Smooth muscle cell of the brain vasculature (primary cell): ENCODE measurements at regions not wholly inside any gene's neighbourhood (a gene's known extent, or its start where the extent isn't known, plus 50 kb on each side); places are given as distances from the start of the nearest gene placed in this dataset.
"Not testable (repeated sequence)": the region's sequence is repeated elsewhere in the genome, so short reads cannot be mapped to it uniquely, and the experiment has no call there.

Experiments
- DNase-seq: peaks from one replicate; pipeline ENCODE4 v3.0.0-alpha.2; 2012; ENCODE audit warnings: low read depth, low spot score

DNA sequence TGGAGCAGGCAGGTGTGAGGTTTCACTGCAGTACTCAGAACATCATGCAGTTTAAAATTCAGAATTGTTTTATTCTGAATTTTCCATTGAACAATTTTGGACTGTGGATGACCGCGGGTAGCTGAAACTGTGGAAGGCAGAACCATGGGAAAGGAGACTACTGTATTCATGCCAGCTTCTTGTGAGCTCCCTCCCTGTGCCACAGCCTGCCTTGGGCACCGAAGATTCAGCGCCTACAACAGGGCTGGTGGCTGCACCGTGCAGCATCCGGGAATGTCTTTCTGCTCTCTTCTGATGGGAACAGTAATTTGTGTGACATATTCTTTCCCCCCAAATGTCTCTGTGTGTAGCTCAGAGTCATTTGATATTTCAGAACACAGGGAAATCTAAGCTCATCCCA is 118.5 kb upstream of the NKX1-1 start:
- no peak for DNase-seq

DNA sequence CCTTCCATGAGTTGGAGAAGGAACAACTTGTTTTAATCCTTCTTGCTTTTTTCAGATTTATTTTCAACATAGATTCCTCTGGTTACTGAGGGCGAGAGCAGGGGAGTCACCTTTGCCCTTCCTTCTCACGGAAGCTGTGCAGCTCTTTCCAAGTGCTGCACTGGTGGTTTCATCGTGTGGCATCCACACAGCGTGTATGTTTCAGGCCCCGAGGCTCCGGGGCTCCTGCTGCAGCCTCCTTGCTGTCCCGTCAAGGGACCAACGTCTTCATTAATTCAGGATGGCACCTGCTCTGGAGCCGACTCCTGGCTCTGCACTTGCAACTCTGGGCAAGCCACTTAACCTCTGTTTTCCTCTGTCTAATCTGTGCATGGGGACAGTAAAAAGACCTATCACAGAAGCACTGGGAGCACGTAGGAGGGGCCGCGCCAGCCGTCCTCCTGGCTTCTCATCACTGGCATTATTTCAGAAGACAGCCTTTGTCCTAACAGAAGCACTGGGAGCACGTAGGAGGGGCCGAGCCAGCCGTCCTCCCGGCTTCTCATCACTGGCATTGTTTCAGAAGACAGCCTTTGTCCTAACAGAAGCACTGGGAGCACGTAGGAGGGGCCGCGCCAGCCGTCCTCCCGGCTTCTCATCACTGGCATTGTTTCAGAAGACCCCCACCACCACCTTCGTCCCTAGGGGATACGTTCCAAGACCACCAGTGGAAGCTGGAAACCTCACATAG is 117.8 kb upstream of the NKX1-1 start:
- no peak for DNase-seq

DNA sequence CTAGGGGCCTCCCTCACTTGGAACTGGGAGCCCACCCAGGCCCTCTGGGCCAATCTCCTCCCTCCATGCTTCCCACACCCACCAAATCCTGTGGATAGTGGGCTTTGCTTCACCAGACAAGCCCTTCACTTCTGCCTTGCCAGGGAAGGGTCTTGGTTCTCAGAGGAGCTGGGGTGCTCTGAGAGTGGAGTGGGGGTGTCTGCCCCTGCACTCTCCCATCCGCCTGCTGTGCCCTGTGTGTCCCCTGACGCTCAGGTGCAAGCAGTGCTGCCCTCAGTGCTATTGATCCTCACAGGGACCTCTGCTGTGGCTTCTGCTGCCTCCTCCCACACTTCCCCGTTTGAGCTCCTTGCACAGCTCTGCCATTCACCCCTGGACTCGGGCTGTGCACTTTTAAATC is 117.3 kb upstream of the NKX1-1 start:
- DNase-seq: no peak

DNA sequence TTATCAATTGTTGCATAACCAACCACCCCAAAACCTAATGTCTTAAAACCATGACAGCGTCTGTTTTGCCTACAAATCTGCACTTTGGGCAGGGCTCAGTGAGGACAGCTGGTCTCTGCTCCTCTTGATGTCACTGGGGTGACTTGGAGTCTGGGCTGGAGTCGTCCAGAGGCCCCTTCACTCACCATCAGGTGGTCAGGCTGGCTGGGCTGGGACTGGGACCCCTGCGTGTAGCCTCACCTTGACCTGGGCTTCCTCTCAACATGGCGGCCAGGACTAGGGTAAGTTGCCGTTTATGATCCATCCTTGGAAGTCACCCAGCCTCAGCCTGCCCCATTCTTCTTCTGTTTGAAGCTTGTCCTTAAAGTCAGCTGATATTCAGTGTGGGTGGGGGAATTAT is 116.8 kb upstream of the NKX1-1 start:
- no peak for DNase-seq

DNA sequence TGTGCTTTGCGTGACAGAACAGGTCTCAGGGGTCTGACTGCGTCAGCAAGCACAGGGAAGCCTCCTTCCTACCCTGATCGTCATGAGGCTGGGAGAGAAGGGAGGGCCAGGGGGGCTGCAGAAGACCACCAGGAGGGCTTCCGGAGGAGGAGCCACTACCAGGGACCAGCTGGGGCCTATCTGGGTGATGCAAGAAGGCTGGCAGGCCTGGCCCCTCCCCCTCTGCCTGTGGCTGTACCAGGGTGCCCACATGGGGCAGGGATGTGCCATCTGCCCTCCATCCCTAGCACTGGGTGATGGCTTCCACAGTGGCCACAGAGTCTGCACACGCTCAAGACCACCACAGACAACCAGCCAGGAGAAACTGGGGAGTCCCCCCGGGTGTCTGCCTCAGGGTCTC is 116.4 kb upstream of the NKX1-1 start:
- DNase-seq: no peak

DNA sequence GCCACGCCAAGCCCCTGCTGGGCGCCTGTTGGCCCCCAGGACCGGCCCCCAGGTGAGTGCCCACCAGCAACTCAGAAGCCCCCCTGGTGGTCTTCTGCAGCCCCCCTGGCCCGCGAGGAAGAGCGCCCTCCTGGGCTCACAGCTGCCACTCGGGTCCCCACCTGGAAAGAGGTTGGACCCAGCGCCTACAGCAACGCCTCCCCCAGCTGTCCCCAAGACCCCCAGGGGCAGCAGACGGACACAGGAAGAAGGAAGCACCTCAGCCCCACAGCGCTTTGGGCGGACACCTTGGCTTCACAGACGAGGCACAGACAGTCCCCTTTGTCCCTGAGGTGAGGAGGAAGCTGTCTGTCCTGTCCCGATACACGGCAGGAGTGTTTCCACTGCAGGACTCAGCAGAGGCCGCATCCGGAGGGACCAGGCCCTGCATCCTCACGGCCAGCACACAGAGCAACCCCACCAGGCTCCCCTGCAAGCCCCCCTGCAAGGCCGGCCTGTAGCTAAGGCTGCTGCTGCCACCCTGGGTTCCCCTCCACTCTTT is 115.6 kb upstream of the NKX1-1 start:
- no peak for DNase-seq

DNA sequence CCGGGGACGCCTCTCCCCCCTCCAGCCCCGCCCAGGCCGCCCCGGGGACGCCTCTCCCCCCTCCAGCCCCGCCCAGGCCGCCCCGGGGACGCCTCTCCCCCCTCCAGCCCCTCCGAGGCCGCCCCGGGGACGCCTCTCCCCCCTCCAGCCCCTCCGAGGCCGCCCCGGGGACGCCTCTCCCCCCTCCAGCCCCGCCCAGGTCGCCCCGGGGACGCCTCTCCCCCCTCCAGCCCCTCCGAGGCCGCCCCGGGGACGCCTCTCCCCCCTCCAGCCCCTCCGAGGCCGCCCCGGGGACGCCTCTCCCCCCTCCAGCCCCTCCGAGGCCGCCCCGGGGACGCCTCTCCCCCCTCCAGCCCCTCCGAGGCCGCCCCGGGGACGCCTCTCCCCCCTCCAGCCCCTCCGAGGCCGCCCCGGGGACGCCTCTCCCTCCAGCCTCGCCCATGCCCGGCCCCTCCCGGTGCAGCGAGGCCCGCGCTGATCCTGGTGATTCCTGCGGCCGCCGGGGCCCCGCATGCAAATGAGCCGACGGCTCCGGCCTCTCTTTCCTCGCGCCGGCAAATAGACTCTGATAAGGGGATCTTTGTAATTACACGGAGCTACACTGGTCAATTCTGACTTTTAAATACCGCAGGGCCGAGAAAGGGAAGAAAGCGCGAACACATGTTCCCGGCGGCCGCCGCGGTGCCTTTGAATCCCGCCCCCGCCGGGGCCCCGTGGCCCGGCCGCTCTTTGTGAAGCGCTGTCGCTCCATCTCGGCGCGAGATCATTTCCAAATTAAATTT is 114.7 kb upstream of the NKX1-1 start:
- DNase-seq: not testable (repeated sequence)

GRCh38 chr4:1519787-1520661 is 113.8 kb upstream of the NKX1-1 start:
- DNase-seq: no peak

- no peak for DNase-seq
These were observed 112.9 kb upstream of the NKX1-1 start for GRCh38 chr4:1518997-1519700.

- DNase-seq: no peak
These were observed 111.6 kb upstream of the NKX1-1 start for GRCh38 chr4:1517592-1518411.

DNA sequence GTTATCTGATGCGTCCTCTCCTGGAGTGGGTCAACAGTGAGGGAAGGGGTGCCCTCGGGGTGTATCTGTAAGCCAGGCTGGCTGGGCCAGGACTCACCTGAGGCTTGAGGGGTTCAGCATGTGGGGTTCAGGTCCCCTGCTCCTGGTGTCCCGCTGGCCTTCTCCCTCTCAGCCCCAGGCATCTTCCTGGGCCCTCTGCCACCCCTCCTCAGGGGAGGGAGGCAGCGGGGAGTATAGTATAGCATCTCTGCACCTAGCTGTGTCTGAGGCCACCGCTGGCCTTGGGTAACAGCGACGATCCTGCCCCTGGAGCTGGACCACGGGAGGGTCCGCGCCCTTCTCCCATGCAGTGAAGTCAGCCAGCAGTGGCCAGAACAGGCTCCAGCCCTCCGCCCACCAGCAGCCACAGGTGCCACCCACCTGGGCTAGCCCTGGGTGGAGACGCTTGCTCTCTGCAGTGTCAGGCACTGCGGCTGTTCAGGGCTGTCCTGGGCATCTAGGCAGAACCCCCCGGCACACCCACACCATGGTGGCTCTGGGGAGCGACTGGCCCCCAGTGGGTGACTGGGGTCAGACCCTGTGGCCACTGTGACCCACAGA is 110.7 kb upstream of the NKX1-1 start:
- no peak for DNase-seq

DNA sequence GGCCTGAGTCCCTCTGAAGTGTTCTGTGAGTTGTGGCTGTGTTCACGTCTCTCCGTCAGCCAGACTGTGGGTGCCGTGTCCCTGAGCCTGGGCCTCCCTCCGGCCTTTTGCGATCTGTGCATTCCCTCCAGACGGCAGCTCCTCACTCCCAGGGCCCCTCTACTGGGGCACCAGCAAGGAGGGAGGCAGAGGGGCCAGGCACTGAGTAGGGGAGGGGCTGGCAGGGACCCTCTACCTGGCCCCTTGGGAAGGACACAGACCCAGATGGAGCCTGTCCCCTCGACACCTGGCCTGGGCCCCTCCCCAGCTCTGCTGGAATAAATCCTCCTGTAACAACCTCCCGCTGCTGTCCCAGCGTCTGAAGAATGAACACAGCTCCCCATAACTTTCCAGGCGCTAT is 110.0 kb upstream of the NKX1-1 start:
- no peak for DNase-seq

DNA sequence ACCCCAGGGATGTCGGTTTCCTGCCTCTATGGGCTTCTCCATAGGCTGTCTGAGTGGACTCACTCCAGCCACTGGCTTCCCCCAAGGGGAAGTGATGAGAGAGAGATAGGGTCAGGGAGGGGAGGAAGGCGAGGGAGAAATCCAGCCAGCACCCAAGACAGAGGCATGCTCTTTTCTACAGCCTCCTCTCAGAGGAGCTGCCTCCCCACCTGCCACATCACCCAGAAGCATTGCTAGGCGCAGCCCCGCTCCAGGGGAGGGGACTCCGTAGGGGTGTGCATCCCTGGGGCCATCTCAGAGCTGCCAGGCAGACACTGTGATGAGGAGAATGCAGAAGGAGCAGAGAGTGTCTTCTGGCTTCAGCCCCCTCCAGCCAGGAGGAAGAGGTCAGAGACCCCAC is 109.5 kb upstream of the NKX1-1 start:
- no peak for DNase-seq

DNA sequence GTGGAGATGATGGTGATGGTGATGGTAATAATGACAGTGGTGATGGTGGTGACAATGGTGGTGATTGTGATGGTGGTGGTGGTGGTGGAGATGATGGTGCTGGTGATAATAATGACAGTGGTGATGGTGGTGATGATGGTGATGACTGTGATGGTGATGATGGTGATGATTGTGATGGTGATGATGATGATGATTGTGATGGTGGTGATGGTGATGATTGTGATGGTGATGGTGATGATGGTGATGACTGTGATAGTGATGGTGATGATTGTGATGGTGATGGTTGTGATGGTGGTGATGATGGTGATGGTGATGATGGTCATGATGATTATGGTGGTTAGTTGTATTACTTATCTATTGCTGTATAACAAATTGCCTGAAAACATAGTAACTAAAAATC is 108.9 kb upstream of the NKX1-1 start:
- no peak for DNase-seq

GRCh38 chr4:1514612-1515011 is 108.4 kb upstream of the NKX1-1 start:
- DNase-seq: no peak

DNA sequence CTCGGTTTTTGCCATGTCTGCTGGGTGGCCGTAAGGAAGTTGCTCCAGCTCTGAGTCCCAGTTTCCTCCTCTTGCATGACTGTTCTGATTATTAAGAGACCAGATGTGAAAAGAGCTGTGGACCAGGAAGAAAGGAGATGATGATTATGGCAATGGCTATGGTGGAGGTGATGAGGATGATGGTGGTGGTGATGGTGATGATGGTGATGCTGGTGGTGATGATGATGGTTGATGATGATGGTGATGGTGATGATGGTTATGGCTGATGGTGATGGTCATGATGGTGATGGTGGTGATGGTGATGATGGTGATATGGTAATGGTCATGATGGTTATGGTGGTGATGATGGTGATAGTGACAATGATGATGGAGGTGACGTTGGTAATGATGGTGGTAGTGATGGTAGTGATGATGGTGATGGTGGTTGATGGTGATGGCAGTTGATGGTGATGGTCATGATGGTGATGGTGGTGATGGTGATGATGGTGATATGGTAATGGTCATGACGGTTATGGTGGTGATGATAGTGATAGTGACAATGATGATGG is 107.8 kb upstream of the NKX1-1 start:
- DNase-seq: no peak

GRCh38 chr4:1512738-1513660 is 106.8 kb upstream of the NKX1-1 start:
- no peak for DNase-seq

DNA sequence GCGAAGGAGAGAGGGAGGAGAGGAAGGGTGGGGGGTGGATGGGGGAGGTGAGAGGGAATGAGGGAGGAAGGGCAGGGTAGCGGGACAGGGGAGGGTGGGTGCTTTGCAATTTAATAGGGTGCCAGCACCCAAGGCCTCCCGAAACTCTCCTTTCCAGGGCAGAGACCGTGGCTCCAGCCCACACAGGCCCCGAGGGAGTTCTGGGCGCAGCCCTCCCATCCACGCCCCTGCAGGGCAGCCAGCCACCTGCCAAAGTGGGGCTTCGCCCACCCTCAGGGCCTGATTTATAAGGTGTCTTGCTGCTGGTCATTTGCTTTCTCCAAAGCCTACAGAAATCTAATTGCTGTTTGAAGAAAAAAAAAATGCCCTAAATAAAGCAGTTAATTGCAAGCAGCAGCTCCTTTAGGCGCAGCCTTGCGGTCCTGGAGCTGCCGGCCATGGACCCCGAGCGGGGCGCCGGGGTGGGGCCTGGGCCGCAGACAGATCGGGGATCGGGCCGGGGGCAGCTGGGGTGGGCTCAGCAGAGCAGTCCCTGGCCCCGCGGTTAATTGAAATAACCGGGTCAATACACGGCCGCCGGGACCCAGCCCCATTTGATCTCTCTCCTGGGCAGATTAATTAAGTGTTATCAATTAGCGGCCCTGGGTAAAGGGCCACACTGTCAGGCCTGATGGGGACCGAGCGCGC is 106.0 kb upstream of the NKX1-1 start:
- no peak for DNase-seq
